ENCODE measurements at regions not wholly inside any gene's neighbourhood (a gene's known extent, or its start where the extent isn't known, plus 50 kb on each side); places are given as distances from the start of the nearest gene placed in this dataset.

GRCh38 chr19:29264897-29265296, 51.9 kb upstream of the UQCRFS1 start:
- TF ChIP-seq CTCF (conservative IDR thresholded peaks at IDR 0.05; ENCODE audit: low read depth, low read length): no peak
- TF ChIP-seq EZH2 (IDR thresholded peaks at IDR 0.05; ENCODE audit: borderline replicate concordance, low read depth, low read length, poor library complexity, severe bottlenecking): no peak

Data from A673 (cell line).